Nephron progenitor cell (in vitro differentiated cells): ENCODE measurements at regions not wholly inside any gene's neighbourhood (a gene's known extent, or its start where the extent isn't known, plus 50 kb on each side); places are given as distances from the start of the nearest gene placed in this dataset.

ENCODE experiments used
- DNase-seq: peaks from one replicate; pipeline ENCODE4 v3.0.0; 2021
- H3K27ac Mint-ChIP-seq: 2 replicates; pipeline ENCODE4 v1.8.0; 2021; ENCODE audit warnings: mild to moderate bottlenecking, moderate library complexity, mixed read lengths
- H3K27me3 Mint-ChIP-seq: 2 replicates; pipeline ENCODE4 v1.8.0; 2021; ENCODE audit warnings: mild to moderate bottlenecking, low read depth, mixed read lengths; ENCODE audit not compliant: poor library complexity
- H3K36me3 Mint-ChIP-seq: 2 replicates; pipeline ENCODE4 v1.8.0; 2021; ENCODE audit warnings: low read depth, mixed read lengths
- H3K4me1 Mint-ChIP-seq: 2 replicates; pipeline ENCODE4 v1.8.0; 2021; ENCODE audit warnings: mixed read lengths
- H3K4me3 Mint-ChIP-seq: 2 replicates; pipeline ENCODE4 v1.8.0; 2021; ENCODE audit warnings: mild to moderate bottlenecking, moderate library complexity, mixed read lengths
- H3K9me3 Mint-ChIP-seq: 2 replicates; pipeline ENCODE4 v1.8.0; 2021; ENCODE audit warnings: mild to moderate bottlenecking, moderate library complexity, mixed read lengths
- CTCF ChIP-seq: fragments of 200-600 bp; sonication (generic); IDR thresholded peaks from 2 replicates; pipeline ENCODE4 v1.5.0; 2021; ENCODE audit warnings: antibody characterized with exemption

GRCh38 chr5:176731506-176732160 is 78.7 kb upstream of the UNC5A start:
- Mint-ChIP-seq H3K27me3 (peaks cover 3% of the 10 kb centered on the region), H3K27ac (no peak overlapping the region), H3K9me3 (no peaks in the 10 kb centered on the region), H3K4me1 (peaks cover 62% of the 10 kb centered on the region), H3K36me3 (no peaks in the 10 kb centered on the region), H3K4me3 (no peak overlapping the region)
- no peak for DNase-seq
- no peak for TF ChIP-seq CTCF

- Mint-ChIP-seq H3K27me3 (peaks cover 3% of the 10 kb centered on the region), H3K36me3 (no peaks in the 10 kb centered on the region), H3K4me1 (peaks cover 65% of the 10 kb centered on the region), H3K9me3 (no peaks in the 10 kb centered on the region), H3K4me3 (peak overlapping the region; percentile 15), H3K27ac (peak overlapping the region; percentile 26)
- DNase-seq, result no peak
- no peak for TF ChIP-seq CTCF
Observed at GRCh38 chr5:176732306-176732705, 78.1 kb upstream of the UNC5A start.

DNA sequence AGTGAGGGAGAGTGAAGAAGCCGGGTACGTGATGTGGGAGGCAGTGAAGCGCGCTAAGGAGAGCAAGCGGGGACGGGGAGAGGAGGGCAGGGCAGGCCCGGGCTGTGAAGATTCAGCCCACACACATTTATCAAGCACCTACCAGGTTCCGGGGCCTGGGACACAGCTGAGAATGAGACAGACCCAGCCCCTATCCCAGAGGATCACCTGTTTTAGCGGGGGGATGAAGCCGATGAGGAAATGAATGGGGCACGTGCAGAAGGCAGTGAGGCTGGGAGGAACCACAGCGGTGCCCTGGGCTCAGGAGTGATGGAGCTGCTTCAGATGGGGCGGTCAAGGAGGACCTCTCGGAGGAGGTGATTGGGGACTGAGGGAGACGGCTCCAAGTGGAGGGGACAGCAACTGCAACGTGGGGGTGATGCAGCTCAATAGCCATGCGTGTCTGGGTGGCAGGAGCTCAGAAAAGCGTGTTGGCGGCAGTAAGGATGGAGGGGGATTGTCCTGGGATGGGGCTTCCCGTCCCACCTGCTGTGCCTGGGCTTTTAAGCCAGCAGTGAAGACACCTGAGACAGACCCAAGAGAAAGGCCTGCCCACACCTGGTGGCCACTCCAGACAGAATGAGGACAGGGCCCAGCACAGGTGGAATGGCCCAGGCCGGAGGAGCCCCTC is 77.5 kb upstream of the UNC5A start:
- no peaks in the 10 kb centered on the region for H3K9me3 Mint-ChIP-seq
- peaks cover 3% of the 10 kb centered on the region for H3K27me3 Mint-ChIP-seq
- TF ChIP-seq CTCF, result no peak
- no peak overlapping the region for H3K27ac Mint-ChIP-seq
- H3K4me3 Mint-ChIP-seq, result peak overlapping the region; percentile 15
- H3K36me3 Mint-ChIP-seq, result no peaks in the 10 kb centered on the region
- peaks cover 62% of the 10 kb centered on the region for H3K4me1 Mint-ChIP-seq
- peak; percentile 6 for DNase-seq

DNA sequence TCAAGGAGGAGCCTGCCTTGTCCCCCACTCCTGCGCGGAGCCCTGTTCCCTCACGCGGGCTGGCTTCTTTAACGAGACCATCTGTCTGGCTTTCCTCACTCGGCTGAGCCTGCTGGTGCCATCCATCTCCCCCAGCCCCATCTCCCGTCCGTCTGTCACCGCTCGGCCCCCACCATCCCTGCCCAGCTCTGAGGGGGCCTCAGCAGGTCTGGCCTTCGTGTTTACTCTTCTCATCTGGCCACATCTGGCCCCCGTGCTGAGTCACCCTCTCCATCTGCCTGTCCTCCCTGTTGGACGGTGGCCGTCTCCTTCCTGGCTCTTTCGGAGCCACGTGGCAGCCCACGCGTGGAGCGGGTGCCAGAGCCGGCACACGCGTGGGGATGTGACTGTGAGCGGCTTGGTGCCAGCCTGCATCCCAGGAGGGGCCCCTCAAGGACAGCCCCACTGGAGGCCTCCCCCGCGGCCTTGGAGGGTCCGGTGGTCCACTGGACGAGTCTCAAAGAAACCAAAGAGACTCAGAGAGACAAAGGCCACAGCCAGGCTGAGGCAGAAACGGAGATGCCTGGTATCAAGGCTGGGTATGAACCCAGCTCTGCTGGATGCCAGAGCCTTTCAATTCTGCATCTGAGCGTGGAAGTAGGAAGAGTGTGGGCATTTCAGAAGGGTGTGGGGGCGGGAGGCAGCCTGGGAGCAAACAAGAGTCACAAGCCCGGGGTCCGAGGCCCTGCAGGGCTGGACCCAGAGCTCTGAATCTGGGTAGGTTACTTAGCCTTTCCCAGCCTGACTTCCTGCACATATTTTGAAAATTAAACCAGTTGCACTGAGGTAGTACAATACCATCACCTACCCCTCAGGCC is 76.7 kb upstream of the UNC5A start:
- H3K36me3 Mint-ChIP-seq, result no peaks in the 10 kb centered on the region
- H3K9me3 Mint-ChIP-seq, result no peaks in the 10 kb centered on the region
- peaks cover 68% of the 10 kb centered on the region for H3K4me1 Mint-ChIP-seq
- TF ChIP-seq CTCF, result no peak
- H3K27me3 Mint-ChIP-seq, result peaks cover 3% of the 10 kb centered on the region
- H3K4me3 Mint-ChIP-seq, result no peak overlapping the region
- no peak for DNase-seq
- peak overlapping the region; percentile 66 for H3K27ac Mint-ChIP-seq

GRCh38 chr5:176734756-176735342 is 75.5 kb upstream of the UNC5A start:
- H3K9me3 Mint-ChIP-seq, result no peaks in the 10 kb centered on the region
- H3K36me3 Mint-ChIP-seq, result no peaks in the 10 kb centered on the region
- H3K27me3 Mint-ChIP-seq, result peaks cover 8% of the 10 kb centered on the region
- DNase-seq, result no peak
- no peak overlapping the region for H3K4me3 Mint-ChIP-seq
- peaks cover 70% of the 10 kb centered on the region for H3K4me1 Mint-ChIP-seq
- no peak overlapping the region for H3K27ac Mint-ChIP-seq
- TF ChIP-seq CTCF, result no peak
